PC-9 (cell line): ENCODE measurements at regions not wholly inside any gene's neighbourhood (a gene's known extent, or its start where the extent isn't known, plus 50 kb on each side); places are given as distances from the start of the nearest gene placed in this dataset.

Experiments
- BruUV-seq: library from RNA; stranded (reverse); fragments of 400-500 nt; replicated peaks from 2 replicates; lab custom pipeline; 2021; lab: Mats Ljungman, UMichigan
- CTCF ChIA-PET: fragments of 300-600 bp; sonication (Branson Sonifier 250); formaldehyde crosslinking; loops from one replicate; lab custom pipeline; 2022; ENCODE audit warnings: antibody characterized with exemption; lab: Charles Lee
- POLR2A ChIA-PET: fragments of 300-600 bp; sonication (Branson Sonifier 250); formaldehyde crosslinking; loops from one replicate; lab custom pipeline; 2022; ENCODE audit warnings: antibody characterized with exemption; ENCODE audit not compliant: unreplicated experiment; lab: Charles Lee
- DNase-seq, 2 experiments: peaks; one replicate each; pipeline versions ENCODE4 v3.0.0 to v3.0.0-alpha.2; 2015 to 2022; ENCODE audit warnings: mixed read lengths in 1 of 2
- H2AFZ ChIP-seq: fragments of 200-600 bp; sonication (generic); 2 replicates; pipeline ENCODE4 v1.8.1; 2017; ENCODE audit warnings: antibody characterized with exemption
- H3F3A ChIP-seq: fragments of 200-600 bp; sonication (generic); 2 replicates; pipeline ENCODE4 v1.8.1; 2017; ENCODE audit warnings: antibody characterized with exemption, mild to moderate bottlenecking, low read depth; ENCODE audit not compliant: insufficient read depth
- H3K27ac ChIP-seq: fragments of 200-600 bp; sonication (generic); 2 replicates; pipeline ENCODE4 v1.6.1; 2016; ENCODE audit warnings: mixed run types
- H3K27me3 ChIP-seq: fragments of 200-600 bp; sonication (generic); 2 replicates; pipeline ENCODE4 v1.6.1; 2016; ENCODE audit warnings: low read depth, mixed run types; ENCODE audit not compliant: insufficient read depth
- H3K36me3 ChIP-seq: fragments of 200-600 bp; sonication (generic); 2 replicates; pipeline ENCODE4 v1.6.1; 2016; ENCODE audit warnings: low read depth, mixed run types
- H3K4me1 ChIP-seq: fragments of 200-600 bp; sonication (generic); replicated peaks from 2 replicates; pipeline ENCODE4 v1.6.1; 2016; ENCODE audit warnings: mixed run types; ENCODE audit not compliant: insufficient read depth
- H3K4me2 ChIP-seq: fragments of 200-600 bp; sonication (generic); 2 replicates; pipeline ENCODE4 v1.6.1; 2017; ENCODE audit warnings: mixed run types
- H3K4me3 ChIP-seq: fragments of 200-600 bp; sonication (generic); 2 replicates; pipeline ENCODE4 v1.6.1; 2016; ENCODE audit warnings: mixed run types
- H3K79me2 ChIP-seq: fragments of 200-600 bp; sonication (generic); 2 replicates; pipeline ENCODE4 v1.6.1; 2017; ENCODE audit warnings: low read depth, mixed run types
- H3K9me2 ChIP-seq: fragments of 200-600 bp; sonication (generic); 2 replicates; pipeline ENCODE4 v1.8.1; 2017; ENCODE audit warnings: mild to moderate bottlenecking; ENCODE audit not compliant: insufficient read depth
- H3K9me3 ChIP-seq: fragments of 200-600 bp; sonication (generic); 2 replicates; pipeline ENCODE4 v1.8.1; 2016; ENCODE audit warnings: low read depth; ENCODE audit not compliant: insufficient read depth
- H4K20me1 ChIP-seq: fragments of 200-600 bp; sonication (generic); 2 replicates; pipeline ENCODE4 v1.8.1; 2017; ENCODE audit not compliant: insufficient read depth
- CTCF ChIP-seq: fragments of 200-600 bp; sonication (generic); conservative IDR thresholded peaks from 2 replicates; pipeline ENCODE4 v1.6.1; 2017; ENCODE audit warnings: mixed run types, antibody characterized with exemption, mild to moderate bottlenecking, moderate library complexity
- EZH2 ChIP-seq: fragments of 200-600 bp; sonication (generic); IDR thresholded peaks from 2 replicates; pipeline ENCODE4 v1.8.0; 2017; ENCODE audit warnings: antibody characterized with exemption, low read depth
- intact Hi-C: fragments of 100-400 bp; cut with micrococcal nuclease; formaldehyde crosslinking; loops from one replicate; pipeline ENCODE4 v1.10.0; 2022; ENCODE audit not compliant: unreplicated experiment

- Histone ChIP-seq H3K4me1 (no peaks in the 10 kb centered on the region), H3K79me2 (no peaks in the 10 kb centered on the region), H3K4me2 (no peak overlapping the region), H3K9me3 (no peaks in the 10 kb centered on the region), H3K27ac (no peak overlapping the region), H3F3A (no peaks in the 10 kb centered on the region), H2AFZ (no peak overlapping the region), H3K9me2 (no peaks in the 10 kb centered on the region), H3K4me3 (no peak overlapping the region), H3K27me3 (peaks cover 29% of the 10 kb centered on the region), H3K36me3 (no peaks in the 10 kb centered on the region), H4K20me1 (no peaks in the 10 kb centered on the region)
- POLR2A ChIA-PET: no interaction called here
- no peak for TF ChIP-seq EZH2
- no peak for TF ChIP-seq CTCF
- intact Hi-C loops: no loop called here
- BruUV-seq: no TSS peak
- no peak for DNase-seq
- CTCF ChIA-PET: no interaction called here
Observed at GRCh38 chr1:30328100-30328370, 395.4 kb downstream of the MATN1 start.

- BruUV-seq: no TSS peak
- H3F3A ChIP-seq: no peaks in the 10 kb centered on the region
- H3K27me3 ChIP-seq: peaks cover 29% of the 10 kb centered on the region
- no peak overlapping the region for H2AFZ ChIP-seq
- H3K27ac ChIP-seq: no peak overlapping the region
- no peaks in the 10 kb centered on the region for H3K9me3 ChIP-seq
- no peak for DNase-seq
- no peak overlapping the region for H3K4me3 ChIP-seq
- no peaks in the 10 kb centered on the region for H3K4me1 ChIP-seq
- ChIA-PET POLR2A (no interaction called here), CTCF (no interaction called here)
- intact Hi-C loops: no loop called here
- no peaks in the 10 kb centered on the region for H3K36me3 ChIP-seq
- TF ChIP-seq EZH2 (no peak), CTCF (no peak)
- no peaks in the 10 kb centered on the region for H3K9me2 ChIP-seq
- no peak overlapping the region for H3K4me2 ChIP-seq
- H4K20me1 ChIP-seq: no peaks in the 10 kb centered on the region
- no peaks in the 10 kb centered on the region for H3K79me2 ChIP-seq
Observed at GRCh38 chr1:30327370-30328099, 395.9 kb downstream of the MATN1 start.

GRCh38 chr1:30325999-30326398 is 397.4 kb downstream of the MATN1 start:
- Histone ChIP-seq H3K79me2 (no peaks in the 10 kb centered on the region), H3K36me3 (no peaks in the 10 kb centered on the region), H3K4me2 (no peak overlapping the region), H3K4me3 (no peak overlapping the region), H3K9me2 (no peaks in the 10 kb centered on the region), H4K20me1 (no peaks in the 10 kb centered on the region), H3K27me3 (peaks cover 43% of the 10 kb centered on the region), H3K9me3 (no peaks in the 10 kb centered on the region), H2AFZ (no peak overlapping the region), H3K27ac (no peak overlapping the region), H3K4me1 (no peaks in the 10 kb centered on the region), H3F3A (no peaks in the 10 kb centered on the region)
- BruUV-seq: no TSS peak
- intact Hi-C loops: no loop called here
- POLR2A ChIA-PET: no interaction called here
- TF ChIP-seq EZH2 (no peak), CTCF (no peak)
- no peak for DNase-seq
- CTCF ChIA-PET: no interaction called here
